ENCODE measurements at regions not wholly inside any gene's neighbourhood (a gene's known extent, or its start where the extent isn't known, plus 50 kb on each side); places are given as distances from the start of the nearest gene placed in this dataset.

DNA sequence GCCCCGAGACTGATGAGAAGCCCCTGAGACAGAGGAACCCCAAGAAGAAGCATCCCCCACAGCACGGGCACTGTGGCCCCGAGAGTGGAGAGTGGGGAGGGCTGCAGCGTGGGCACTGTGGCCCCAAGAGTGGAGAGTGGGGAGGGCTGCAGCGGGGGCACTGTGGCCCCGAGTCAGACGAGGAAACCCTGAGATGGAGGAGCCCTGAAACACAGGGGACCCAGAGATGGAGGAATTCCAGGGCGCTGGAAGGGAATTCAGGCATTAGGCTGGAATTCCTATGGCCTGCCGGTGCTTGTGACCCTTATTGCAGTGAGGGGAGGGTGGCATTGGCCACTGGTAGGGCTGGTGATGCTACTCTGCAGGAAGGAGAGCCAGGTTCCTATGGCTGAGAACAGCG lies 168.6 kb upstream of the SHH start:
- TF ChIP-seq, protein P1, sequence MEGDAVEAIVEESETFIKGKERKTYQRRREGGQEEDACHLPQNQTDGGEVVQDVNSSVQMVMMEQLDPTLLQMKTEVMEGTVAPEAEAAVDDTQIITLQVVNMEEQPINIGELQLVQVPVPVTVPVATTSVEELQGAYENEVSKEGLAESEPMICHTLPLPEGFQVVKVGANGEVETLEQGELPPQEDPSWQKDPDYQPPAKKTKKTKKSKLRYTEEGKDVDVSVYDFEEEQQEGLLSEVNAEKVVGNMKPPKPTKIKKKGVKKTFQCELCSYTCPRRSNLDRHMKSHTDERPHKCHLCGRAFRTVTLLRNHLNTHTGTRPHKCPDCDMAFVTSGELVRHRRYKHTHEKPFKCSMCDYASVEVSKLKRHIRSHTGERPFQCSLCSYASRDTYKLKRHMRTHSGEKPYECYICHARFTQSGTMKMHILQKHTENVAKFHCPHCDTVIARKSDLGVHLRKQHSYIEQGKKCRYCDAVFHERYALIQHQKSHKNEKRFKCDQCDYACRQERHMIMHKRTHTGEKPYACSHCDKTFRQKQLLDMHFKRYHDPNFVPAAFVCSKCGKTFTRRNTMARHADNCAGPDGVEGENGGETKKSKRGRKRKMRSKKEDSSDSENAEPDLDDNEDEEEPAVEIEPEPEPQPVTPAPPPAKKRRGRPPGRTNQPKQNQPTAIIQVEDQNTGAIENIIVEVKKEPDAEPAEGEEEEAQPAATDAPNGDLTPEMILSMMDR (IDR thresholded peaks at IDR 0.05; ENCODE audit: insufficient read depth, low read length, poor library complexity, severe bottlenecking) = no peak
- TF ChIP-seq EZH2phosphoT487 (conservative IDR thresholded peaks at IDR 0.05; ENCODE audit: low read length) = no peak
